IMR-90 (cell line): ENCODE measurements at regions not wholly inside any gene's neighbourhood (a gene's known extent, or its start where the extent isn't known, plus 50 kb on each side); places are given as distances from the start of the nearest gene placed in this dataset.

Experiments
- ATAC-seq: fragments of 200-7000 bp; cut with Tn5 transposase; 2 replicates; pipeline ENCODE4 v1.9.1; 2020; ENCODE audit warnings: low read depth, mild to moderate bottlenecking, moderate library complexity
- BruUV-seq: library from RNA; stranded (reverse); fragments of 400-500 nt; replicated peaks from 2 replicates; lab custom pipeline; 2021; lab: Mats Ljungman, UMichigan
- CTCF ChIA-PET: fragments of 300-600 bp; formaldehyde crosslinking; extraction: SDS; loops from one replicate; lab custom pipeline; 2021; ENCODE audit warnings: antibody characterized with exemption; lab: Yijun Ruan, JAX
- POLR2A ChIA-PET: fragments of 300-600 bp; sonication (Branson Sonifier 250); formaldehyde crosslinking; loops from one replicate; lab custom pipeline; 2022; ENCODE audit warnings: antibody characterized with exemption; ENCODE audit not compliant: unreplicated experiment; lab: Charles Lee
- DNase-seq: peaks from one replicate; pipeline ENCODE4 v3.0.0; 2013
- H2AFZ ChIP-seq: replicated peaks from 2 replicates; pipeline ENCODE3; 2013; ENCODE audit warnings: low read length, mild to moderate bottlenecking; ENCODE audit not compliant: poor library complexity
- H2AK5ac ChIP-seq: 2 replicates; pipeline ENCODE4 v1.6.1; 2013; ENCODE audit warnings: low read depth, low read length, inconsistent platforms
- H2AK9ac ChIP-seq: replicated peaks from 2 replicates; pipeline ENCODE3; 2013; ENCODE audit warnings: mild to moderate bottlenecking, low read depth, low read length, moderate library complexity; ENCODE audit not compliant: poor library complexity
- H2BK120ac ChIP-seq: 2 replicates; pipeline ENCODE4 v1.6.1; 2013; ENCODE audit warnings: low read depth, low read length, inconsistent platforms
- H2BK15ac ChIP-seq: 3 replicates; pipeline ENCODE4 v1.6.1; 2013; ENCODE audit warnings: low read depth, low read length, inconsistent platforms
- H2BK20ac ChIP-seq: 2 replicates; pipeline ENCODE4 v1.6.1; 2013; ENCODE audit warnings: low read depth, mild to moderate bottlenecking, inconsistent platforms, low read length, moderate library complexity
- H2BK5ac ChIP-seq: 2 replicates; pipeline ENCODE4 v1.6.1; 2013; ENCODE audit warnings: mild to moderate bottlenecking, low read depth, low read length, inconsistent platforms; ENCODE audit not compliant: poor library complexity, severe bottlenecking
- H3K14ac ChIP-seq: replicated peaks from 2 replicates; pipeline ENCODE4 v1.6.1; 2013; ENCODE audit warnings: low read depth, low read length, inconsistent platforms
- H3K18ac ChIP-seq: 2 replicates; pipeline ENCODE4 v1.6.1; 2013; ENCODE audit warnings: low read depth, low read length, control low read depth
- H3K23ac ChIP-seq: 2 replicates; pipeline ENCODE4 v1.6.1; 2013; ENCODE audit warnings: low read depth, low read length, inconsistent platforms
- H3K27ac ChIP-seq: 2 replicates; pipeline ENCODE4 v1.5.1; 2013; ENCODE audit warnings: mild to moderate bottlenecking, control low read depth, low read length; ENCODE audit not compliant: insufficient read depth
- H3K27me3 ChIP-seq: 2 replicates; pipeline ENCODE4 v1.6.1; 2013; ENCODE audit warnings: low read length; ENCODE audit not compliant: control insufficient read depth, insufficient read depth
- H3K36me3 ChIP-seq: 2 replicates; pipeline ENCODE4 v1.6.1; 2013; ENCODE audit warnings: low read length, mixed read lengths; ENCODE audit not compliant: control insufficient read depth, insufficient read depth
- H3K4ac ChIP-seq: 2 replicates; pipeline ENCODE4 v1.6.1; 2013; ENCODE audit warnings: low read depth, low read length, inconsistent platforms
- H3K4me1 ChIP-seq: 2 replicates; pipeline ENCODE4 v1.6.1; 2013; ENCODE audit warnings: low read length, mixed read lengths; ENCODE audit not compliant: control insufficient read depth, insufficient read depth
- H3K4me2 ChIP-seq: 2 replicates; pipeline ENCODE4 v1.6.1; 2013; ENCODE audit warnings: low read depth, mild to moderate bottlenecking, control low read depth, low read length, moderate library complexity
- H3K4me3 ChIP-seq: 2 replicates; pipeline ENCODE4 v1.5.1; 2013; ENCODE audit warnings: low read depth, mild to moderate bottlenecking, control low read depth, low read length, moderate library complexity; ENCODE audit not compliant: insufficient read depth
- H3K56ac ChIP-seq: 2 replicates; pipeline ENCODE4 v1.6.1; 2013; ENCODE audit warnings: low read length, inconsistent platforms; ENCODE audit not compliant: insufficient read depth; ENCODE audit errors: extremely low read depth
- H3K79me1 ChIP-seq, 2 experiments: 2 replicates each; pipeline ENCODE4 v1.6.1; 2013; ENCODE audit warnings: low read length in 2 of 2, inconsistent platforms in 1 of 2, low read depth in 1 of 2
- H3K9ac ChIP-seq: 2 replicates; pipeline ENCODE4 v1.6.1; 2013; ENCODE audit warnings: low read depth, low read length, control low read depth
- H3K9me1 ChIP-seq: 2 replicates; pipeline ENCODE4 v1.6.1; 2013; ENCODE audit warnings: low read length, inconsistent platforms; ENCODE audit not compliant: insufficient read depth
- H3K9me3 ChIP-seq: 2 replicates; pipeline ENCODE4 v1.6.1; 2013; ENCODE audit warnings: low read length; ENCODE audit not compliant: control insufficient read depth, insufficient read depth
- H4K20me1 ChIP-seq: 2 replicates; pipeline ENCODE4 v1.6.1; 2013; ENCODE audit warnings: low read length, inconsistent platforms; ENCODE audit not compliant: insufficient read depth
- H4K5ac ChIP-seq: 2 replicates; pipeline ENCODE4 v1.6.1; 2013; ENCODE audit warnings: mild to moderate bottlenecking, low read depth, low read length, control low read depth
- H4K8ac ChIP-seq, 2 experiments: 2 replicates each; pipeline ENCODE4 v1.6.1; 2013; ENCODE audit warnings: low read depth in 2 of 2, low read length in 2 of 2, control low read depth in 1 of 2, inconsistent platforms in 1 of 2
- H4K91ac ChIP-seq: 2 replicates; pipeline ENCODE4 v1.6.1; 2013; ENCODE audit warnings: low read depth, low read length, inconsistent platforms; ENCODE audit not compliant: insufficient read depth
- CEBPB ChIP-seq: IDR thresholded peaks from 2 replicates; pipeline ENCODE4 v1.6.1; 2012; ENCODE audit warnings: low read depth, low read length, improper control_type of control experiment
- CHD1 ChIP-seq: IDR thresholded peaks from 2 replicates; pipeline ENCODE4 v1.6.1; 2012; ENCODE audit warnings: low read depth, low read length, improper control_type of control experiment
- ELK1 ChIP-seq: fragments of 150-350 bp; IDR thresholded peaks from 2 replicates; pipeline ENCODE4 v1.6.1; 2016; ENCODE audit warnings: low read depth, mild to moderate bottlenecking, low read length, moderate library complexity, borderline replicate concordance
- FOS ChIP-seq: fragments of 150-350 bp; IDR thresholded peaks from 2 replicates; pipeline ENCODE4 v1.6.1; 2016; ENCODE audit warnings: low read depth, low read length
- MAFK ChIP-seq: IDR thresholded peaks from 2 replicates; pipeline ENCODE4 v1.6.1; 2012; ENCODE audit warnings: low read depth, low read length, improper control_type of control experiment
- MAZ ChIP-seq: IDR thresholded peaks from 2 replicates; pipeline ENCODE4 v1.6.1; 2012; ENCODE audit warnings: low read depth, mild to moderate bottlenecking, low read length, improper control_type of control experiment, moderate library complexity, borderline replicate concordance
- MXI1 ChIP-seq: IDR thresholded peaks from 2 replicates; pipeline ENCODE4 v1.6.1; 2012; ENCODE audit warnings: low read depth, mild to moderate bottlenecking, low read length, moderate library complexity, borderline replicate concordance
- POLR2A ChIP-seq: IDR thresholded peaks from 2 replicates; pipeline ENCODE4 v1.6.1; 2012; ENCODE audit warnings: mild to moderate bottlenecking, low read depth, low read length
- USF2 ChIP-seq: fragments of 150-350 bp; IDR thresholded peaks from 2 replicates; pipeline ENCODE4 v1.6.1; 2017; ENCODE audit warnings: mild to moderate bottlenecking, antibody characterized with exemption, low read length, low read depth
- WGBS, 2 experiments: methylation state at CpG; one replicate each; pipeline versions ENCODE4 v1.1.5 to v1.1.7; 2013; ENCODE audit warnings: missing lambda C conversion rate in 2 of 2; ENCODE audit not compliant: insufficient read length in 1 of 2; ENCODE audit errors: extremely low coverage in 2 of 2; 5-methylcytosine and 5-hydroxymethylcytosine counted together
- dilution Hi-C: fragments of 300-500 bp; cut with HindIII; formaldehyde crosslinking; loops from one replicate; pipeline ENCODE4 v1.14.3; 2018; ENCODE audit warnings: low sequenced_read_pairs; ENCODE audit not compliant: unreplicated experiment
- in situ Hi-C: fragments of 300-500 bp; cut with MboI; formaldehyde crosslinking; loops from 3 replicates; pipeline ENCODE4 v1.14.3; 2019; ENCODE audit warnings: low sequenced_read_pairs, inconsistent platforms, mixed read lengths
- intact Hi-C: fragments of 100-400 bp; cut with micrococcal nuclease; formaldehyde crosslinking; loops from 2 replicates; pipeline ENCODE4 v1.10.0; 2022

GRCh38 chr4:159435561-159436023, 332.7 kb downstream of the RAPGEF2 start:
- dilution Hi-C loops = no loop called here
- no peak for TF ChIP-seq MAFK
- TF ChIP-seq FOS = no peak
- no peak for TF ChIP-seq CEBPB
- no peak for TF ChIP-seq MXI1
- no peak for TF ChIP-seq CHD1
- TF ChIP-seq MAZ = no peak
- TF ChIP-seq POLR2A = no peak
- no peak for TF ChIP-seq USF2
- no peak for TF ChIP-seq ELK1
- ATAC-seq (no peak), DNase-seq (no peak)
- no peak overlapping the region for H3K27ac ChIP-seq
- ChIA-PET POLR2A (no interaction called here), CTCF (no interaction called here)
- no peak overlapping the region for H2AK9ac ChIP-seq
- intact Hi-C loops = no loop called here
- H3K23ac ChIP-seq = no peak overlapping the region
- in situ Hi-C loops = no loop called here
- H2BK20ac ChIP-seq = no peak overlapping the region; the same call in 1 of the 2 replicates
- H2BK15ac ChIP-seq = no peak overlapping the region
- no peak overlapping the region for H2AFZ ChIP-seq
- no peaks in the 10 kb centered on the region for H3K9me3 ChIP-seq
- H3K9me1 ChIP-seq = no peaks in the 10 kb centered on the region
- no peaks in the 10 kb centered on the region for H4K20me1 ChIP-seq
- no peak overlapping the region for H4K5ac ChIP-seq
- no peak overlapping the region for H3K4me2 ChIP-seq
- H3K14ac ChIP-seq = no peak overlapping the region
- H2AK5ac ChIP-seq = no peak overlapping the region
- no peaks in the 10 kb centered on the region for H3K36me3 ChIP-seq
- WGBS, 2 experiments = no CpG with 5 or more reads among the region's 3 CpGs
- 0 out of 2 replicates have a peak, but pooled peaks cover 2% of the 10 kb centered on the region for H3K4me1 ChIP-seq
- H3K9ac ChIP-seq = no peak overlapping the region
- no peak overlapping the region for H3K4ac ChIP-seq
- H3K18ac ChIP-seq = no peak overlapping the region
- H3K79me1 ChIP-seq = no peaks in the 10 kb centered on the region
- no peak overlapping the region for H3K4me3 ChIP-seq
- no peak overlapping the region for H4K8ac ChIP-seq
- no peaks in the 10 kb centered on the region for H3K27me3 ChIP-seq
- H4K91ac ChIP-seq = no peak overlapping the region
- no peak overlapping the region for H3K56ac ChIP-seq
- no TSS peak for BruUV-seq
- no peak overlapping the region for H2BK120ac ChIP-seq
- no peak overlapping the region for H2BK5ac ChIP-seq
